Endodermal cell (in vitro differentiated cells): ENCODE measurements at regions not wholly inside any gene's neighbourhood (a gene's known extent, or its start where the extent isn't known, plus 50 kb on each side); places are given as distances from the start of the nearest gene placed in this dataset.

Source experiments
- DNase-seq: peaks from one replicate; pipeline ENCODE4 v3.0.0-alpha.2; 2017
- H3K27ac ChIP-seq: 2 replicates; pipeline ENCODE4 v1.5.1; 2013; ENCODE audit warnings: mild to moderate bottlenecking, low read depth, low read length, moderate library complexity
- H3K27me3 ChIP-seq: 2 replicates; pipeline ENCODE4 v1.6.1; 2013; ENCODE audit warnings: mild to moderate bottlenecking, low read length, moderate library complexity; ENCODE audit not compliant: insufficient read depth, control insufficient read depth, poor library complexity, severe bottlenecking
- H3K36me3 ChIP-seq: 2 replicates; pipeline ENCODE4 v1.7.0; 2013; ENCODE audit warnings: mild to moderate bottlenecking, low read length, moderate library complexity; ENCODE audit not compliant: control insufficient read depth, insufficient read depth
- H3K4me1 ChIP-seq: one replicate; pipeline ENCODE4 v1.7.0; 2013; ENCODE audit warnings: low read length; ENCODE audit not compliant: control insufficient read depth, insufficient read depth
- H3K4me3 ChIP-seq: 2 replicates; pipeline ENCODE4 v1.5.1; 2013; ENCODE audit warnings: mild to moderate bottlenecking, low read length, moderate library complexity
- H3K9ac ChIP-seq: 2 replicates; pipeline ENCODE4 v1.6.1; 2013; ENCODE audit warnings: mild to moderate bottlenecking, low read length, moderate library complexity; ENCODE audit not compliant: poor library complexity, severe bottlenecking; ENCODE audit errors: extremely low read depth
- H3K9me3 ChIP-seq: 2 replicates; pipeline ENCODE4 v1.6.1; 2013; ENCODE audit warnings: mild to moderate bottlenecking, low read length, moderate library complexity; ENCODE audit not compliant: control insufficient read depth
- H3K27ac Mint-ChIP-seq: 2 replicates; pipeline ENCODE4 v1.8.0; 2020; ENCODE audit warnings: mixed read lengths
- H3K27me3 Mint-ChIP-seq: 2 replicates; pipeline ENCODE4 v1.8.0; 2021; ENCODE audit warnings: mild to moderate bottlenecking, mixed read lengths; ENCODE audit not compliant: insufficient read depth
- H3K36me3 Mint-ChIP-seq: 2 replicates; pipeline ENCODE4 v1.8.0; 2020; ENCODE audit warnings: low read depth, mixed read lengths
- H3K4me1 Mint-ChIP-seq: 2 replicates; pipeline ENCODE4 v1.8.0; 2020; ENCODE audit warnings: mixed read lengths
- H3K4me3 Mint-ChIP-seq: 2 replicates; pipeline ENCODE4 v1.8.0; 2020; ENCODE audit warnings: mild to moderate bottlenecking, moderate library complexity, mixed read lengths
- H3K9me3 Mint-ChIP-seq: 2 replicates; pipeline ENCODE4 v1.8.0; 2020; ENCODE audit warnings: mild to moderate bottlenecking, mixed read lengths
- WGBS, 2 experiments: methylation state at CpG; one replicate each; pipeline versions ENCODE4 v1.1.5 to v1.1.7; 2013; ENCODE audit warnings: missing lambda C conversion rate in 2 of 2, mixed read lengths in 1 of 2; ENCODE audit not compliant: insufficient coverage in 1 of 2, insufficient read length in 1 of 2; 5-methylcytosine and 5-hydroxymethylcytosine counted together
- TF ChIP-seq, protein P1 (sequence below): fragments of 200-600 bp; sonication (generic); conservative IDR thresholded peaks from 2 replicates; pipeline ENCODE4 v1.5.0; 2021; ENCODE audit warnings: antibody characterized with exemption, mild to moderate bottlenecking

DNA sequence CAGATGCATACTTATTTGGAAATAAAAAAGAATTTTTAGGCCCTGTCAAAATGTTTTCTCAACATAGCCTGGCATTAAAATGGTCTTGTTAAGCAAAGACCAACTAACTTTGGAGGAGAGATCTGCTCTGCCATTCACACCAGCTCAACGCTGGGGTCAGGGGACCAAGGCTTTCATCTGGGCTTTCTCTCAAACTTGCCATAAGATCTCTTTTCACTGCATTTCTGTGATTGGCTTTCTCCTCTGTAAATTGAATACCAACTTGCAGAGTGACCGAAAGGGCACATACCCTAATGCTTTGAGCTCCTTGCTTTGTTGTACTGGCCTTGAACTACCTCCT, 71.2 kb downstream of the MYCN start:
- peaks cover 6% of the 10 kb centered on the region for H3K27me3 ChIP-seq
- no peaks in the 10 kb centered on the region for H3K36me3 Mint-ChIP-seq
- no peaks in the 10 kb centered on the region for H3K9me3 ChIP-seq
- DNase-seq, result no peak
- TF ChIP-seq, protein P1, sequence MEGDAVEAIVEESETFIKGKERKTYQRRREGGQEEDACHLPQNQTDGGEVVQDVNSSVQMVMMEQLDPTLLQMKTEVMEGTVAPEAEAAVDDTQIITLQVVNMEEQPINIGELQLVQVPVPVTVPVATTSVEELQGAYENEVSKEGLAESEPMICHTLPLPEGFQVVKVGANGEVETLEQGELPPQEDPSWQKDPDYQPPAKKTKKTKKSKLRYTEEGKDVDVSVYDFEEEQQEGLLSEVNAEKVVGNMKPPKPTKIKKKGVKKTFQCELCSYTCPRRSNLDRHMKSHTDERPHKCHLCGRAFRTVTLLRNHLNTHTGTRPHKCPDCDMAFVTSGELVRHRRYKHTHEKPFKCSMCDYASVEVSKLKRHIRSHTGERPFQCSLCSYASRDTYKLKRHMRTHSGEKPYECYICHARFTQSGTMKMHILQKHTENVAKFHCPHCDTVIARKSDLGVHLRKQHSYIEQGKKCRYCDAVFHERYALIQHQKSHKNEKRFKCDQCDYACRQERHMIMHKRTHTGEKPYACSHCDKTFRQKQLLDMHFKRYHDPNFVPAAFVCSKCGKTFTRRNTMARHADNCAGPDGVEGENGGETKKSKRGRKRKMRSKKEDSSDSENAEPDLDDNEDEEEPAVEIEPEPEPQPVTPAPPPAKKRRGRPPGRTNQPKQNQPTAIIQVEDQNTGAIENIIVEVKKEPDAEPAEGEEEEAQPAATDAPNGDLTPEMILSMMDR, result no peak
- no peaks in the 10 kb centered on the region for H3K4me1 ChIP-seq
- H3K27ac ChIP-seq, result no peak overlapping the region
- H3K9me3 Mint-ChIP-seq, result no peaks in the 10 kb centered on the region
- 93 to 95% methylated on average over 2 of the region's 2 CpGs for WGBS, 2 experiments
- no peak overlapping the region for H3K27ac Mint-ChIP-seq
- peaks cover 32% of the 10 kb centered on the region for H3K27me3 Mint-ChIP-seq
- H3K36me3 ChIP-seq, result no peaks in the 10 kb centered on the region
- no peak overlapping the region for H3K9ac ChIP-seq
- H3K4me1 Mint-ChIP-seq, result peaks cover 16% of the 10 kb centered on the region
- H3K4me3 ChIP-seq, result no peak overlapping the region
- no peak overlapping the region for H3K4me3 Mint-ChIP-seq

DNA sequence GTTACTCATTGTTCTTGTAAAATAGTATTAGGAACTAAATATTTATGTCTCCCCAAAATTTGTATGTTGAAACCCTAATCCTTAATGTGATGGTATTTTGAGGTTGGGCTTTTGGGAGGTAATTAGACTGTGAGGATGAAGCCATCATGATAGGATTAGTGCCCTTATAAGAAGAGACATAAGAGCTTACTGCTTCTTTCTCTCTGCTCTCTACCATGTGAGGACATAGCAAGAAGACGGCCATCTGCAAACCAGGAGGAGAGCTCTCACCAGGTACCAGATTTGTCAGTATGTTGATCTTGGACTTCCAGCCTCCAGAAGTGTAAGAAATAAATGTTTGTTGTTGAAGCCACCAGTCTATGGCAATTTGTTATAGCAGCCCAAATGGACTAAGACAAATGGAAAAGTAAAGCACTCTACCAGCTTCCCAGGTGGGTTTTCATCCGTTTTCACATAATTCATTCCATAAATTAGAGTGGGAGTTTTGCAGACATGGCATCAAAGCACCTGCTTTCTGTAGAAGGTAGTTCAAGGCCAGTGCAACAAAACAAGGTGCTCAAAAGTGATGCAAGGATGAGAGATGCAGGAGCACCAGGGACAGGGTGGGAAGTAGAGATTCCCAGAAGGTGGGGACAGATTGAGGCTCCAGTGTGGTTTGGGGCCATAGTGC, 70.7 kb downstream of the MYCN start:
- H3K4me3 ChIP-seq, result no peak overlapping the region
- H3K36me3 ChIP-seq, result no peaks in the 10 kb centered on the region
- H3K4me1 ChIP-seq, result no peaks in the 10 kb centered on the region
- H3K4me3 Mint-ChIP-seq, result no peak overlapping the region
- no peak for DNase-seq
- H3K9ac ChIP-seq, result no peak overlapping the region
- H3K9me3 ChIP-seq, result no peaks in the 10 kb centered on the region
- H3K9me3 Mint-ChIP-seq, result no peaks in the 10 kb centered on the region
- no peaks in the 10 kb centered on the region for H3K36me3 Mint-ChIP-seq
- no peak overlapping the region for H3K27ac ChIP-seq
- H3K27me3 ChIP-seq, result peaks cover 6% of the 10 kb centered on the region
- H3K4me1 Mint-ChIP-seq, result peaks cover 16% of the 10 kb centered on the region
- H3K27ac Mint-ChIP-seq, result no peak overlapping the region
- WGBS, 2 experiments, result 80 to 90% methylated on average over 1 to 2 of the region's 2 CpGs
- peaks cover 32% of the 10 kb centered on the region for H3K27me3 Mint-ChIP-seq
- TF ChIP-seq, protein P1, result no peak

DNA sequence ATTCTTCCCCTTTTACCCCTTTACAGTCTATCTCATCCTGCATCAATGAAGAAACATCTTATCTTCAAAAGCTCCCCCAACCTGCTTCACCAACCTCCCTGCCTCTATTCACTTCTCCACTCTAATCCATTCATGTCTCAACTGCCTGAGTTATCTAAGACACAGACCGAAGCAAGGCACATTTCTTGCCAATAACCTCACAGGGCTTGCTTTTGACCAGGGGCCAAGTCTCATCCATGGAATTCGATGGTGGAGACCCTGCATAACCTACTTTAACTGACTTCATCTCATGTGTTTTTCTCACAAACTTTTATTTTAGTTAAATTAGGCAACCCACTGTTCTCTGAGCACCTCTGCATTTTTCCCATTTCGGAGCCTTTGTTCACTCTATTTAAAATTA, 69.7 kb downstream of the MYCN start:
- Histone ChIP-seq H3K9ac (no peak overlapping the region), H3K27ac (no peak overlapping the region), H3K4me3 (no peak overlapping the region), H3K4me1 (no peaks in the 10 kb centered on the region), H3K9me3 (no peaks in the 10 kb centered on the region), H3K27me3 (peaks cover 6% of the 10 kb centered on the region), H3K36me3 (no peaks in the 10 kb centered on the region)
- Mint-ChIP-seq H3K27ac (no peak overlapping the region), H3K27me3 (peaks cover 32% of the 10 kb centered on the region), H3K4me1 (peaks cover 16% of the 10 kb centered on the region), H3K9me3 (no peaks in the 10 kb centered on the region), H3K4me3 (no peak overlapping the region), H3K36me3 (no peaks in the 10 kb centered on the region)
- TF ChIP-seq, protein P1, result no peak
- WGBS, 2 experiments, result 85 to 90% methylated on average over 3 of the region's 3 CpGs
- no peak for DNase-seq
